Sigmoid colon (tissue), 6 donors: ENCODE measurements at regions not wholly inside any gene's neighbourhood (a gene's known extent, or its start where the extent isn't known, plus 50 kb on each side); places are given as distances from the start of the nearest gene placed in this dataset.

Experiments
- DNase-seq: peaks from one replicate; pipeline ENCODE4 v3.0.0-alpha.2; 2019
- H3K27ac ChIP-seq, 4 donors: fragments of 200-600 bp; sonication (generic); one replicate each; pipeline ENCODE4 v1.5.1; 2016 to 2019; ENCODE audit warnings: mild to moderate bottlenecking in 1 of 4
- H3K27me3 ChIP-seq, 3 donors: fragments of 200-600 bp; sonication (generic); one replicate each; pipeline ENCODE4 v1.5.1; 2019; ENCODE audit warnings: mild to moderate bottlenecking in 1 of 3
- H3K36me3 ChIP-seq, 4 donors: fragments of 200-600 bp; sonication (generic); one replicate each; pipeline ENCODE4 v1.5.1; 2016 to 2019
- H3K4me1 ChIP-seq, 4 donors: fragments of 200-600 bp; sonication (generic); one replicate each; pipeline ENCODE4 v1.5.1; 2017 to 2019
- H3K4me3 ChIP-seq, 4 donors: fragments of 200-600 bp; sonication (generic); one replicate each; pipeline ENCODE4 v1.5.1; 2017 to 2019; ENCODE audit warnings: mild to moderate bottlenecking in 2 of 4, moderate library complexity in 1 of 4
- H3K9me3 ChIP-seq, 4 donors: fragments of 200-600 bp in 3 of 4; sonication (generic) in 3 of 4; one replicate each; pipeline versions ENCODE4 v1.5.1 to v1.6.1; 2013 to 2019
- EP300 ChIP-seq, 4 donors: sonication (generic); formaldehyde crosslinking; IDR thresholded peaks; one replicate each; pipeline ENCODE4 v1.6.1; 2017; ENCODE audit warnings: antibody characterized with exemption in 4 of 4
- POLR2A ChIP-seq, 2 donors: fragments of 450-650 bp; IDR thresholded peaks; one replicate each; pipeline ENCODE4 v1.6.1; 2016; ENCODE audit warnings: antibody characterized with exemption in 2 of 2, mild to moderate bottlenecking in 2 of 2, moderate library complexity in 2 of 2
- POLR2AphosphoS5 ChIP-seq, 4 donors: sonication (generic); formaldehyde crosslinking; IDR thresholded peaks; one replicate each; pipeline ENCODE4 v1.6.1; 2017; ENCODE audit warnings: antibody characterized with exemption in 4 of 4
- WGBS, 2 donors: extraction: QIAGEN DNeasy Blood & Tissue Kit; methylation state at CpG; one replicate each; pipeline ENCODE4 v1.1.7; 2013; 5-methylcytosine and 5-hydroxymethylcytosine counted together
- intact Hi-C: fragments of 100-400 bp; cut with DNase I; formaldehyde crosslinking; loops from one replicate; pipeline ENCODE4 v1.15.1; 2023
- TF ChIP-seq, protein P1 (sequence below), 4 experiments: fragments of 450-650 bp in 3 of 4; fragments of 200-600 bp in 1 of 4; IDR thresholded peaks; one replicate each; pipeline ENCODE4 v1.5.1; 2016 to 2019; ENCODE audit warnings: antibody characterized with exemption in 4 of 4, mild to moderate bottlenecking in 3 of 4, moderate library complexity in 2 of 4
- donor health status: healthy with polysubstance abuse.
- donor health status: healthy.

DNA sequence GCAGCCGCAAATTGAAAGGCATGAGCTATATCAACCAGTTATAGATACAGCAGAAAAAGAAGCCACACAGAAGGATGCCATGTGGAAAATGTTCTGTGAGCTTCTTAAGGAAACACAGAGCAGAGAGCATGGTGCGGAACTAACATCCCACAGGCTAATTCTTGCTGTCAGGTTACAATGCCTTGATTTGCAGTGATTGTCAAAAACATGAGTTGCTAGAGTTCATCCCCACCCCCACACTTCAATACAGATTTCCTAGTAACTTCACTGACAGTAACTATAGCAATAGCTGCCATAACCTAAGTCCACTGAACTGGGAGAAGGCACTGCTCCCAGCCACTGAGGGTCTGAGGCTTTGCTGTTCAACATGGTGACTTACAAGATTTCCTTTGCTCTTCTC lies 821.6 kb downstream of the SQOR start:
- WGBS, 2 donors = 94 to 95% methylated on average over 2 of the region's 2 CpGs
- intact Hi-C loops = no loop called here

DNA sequence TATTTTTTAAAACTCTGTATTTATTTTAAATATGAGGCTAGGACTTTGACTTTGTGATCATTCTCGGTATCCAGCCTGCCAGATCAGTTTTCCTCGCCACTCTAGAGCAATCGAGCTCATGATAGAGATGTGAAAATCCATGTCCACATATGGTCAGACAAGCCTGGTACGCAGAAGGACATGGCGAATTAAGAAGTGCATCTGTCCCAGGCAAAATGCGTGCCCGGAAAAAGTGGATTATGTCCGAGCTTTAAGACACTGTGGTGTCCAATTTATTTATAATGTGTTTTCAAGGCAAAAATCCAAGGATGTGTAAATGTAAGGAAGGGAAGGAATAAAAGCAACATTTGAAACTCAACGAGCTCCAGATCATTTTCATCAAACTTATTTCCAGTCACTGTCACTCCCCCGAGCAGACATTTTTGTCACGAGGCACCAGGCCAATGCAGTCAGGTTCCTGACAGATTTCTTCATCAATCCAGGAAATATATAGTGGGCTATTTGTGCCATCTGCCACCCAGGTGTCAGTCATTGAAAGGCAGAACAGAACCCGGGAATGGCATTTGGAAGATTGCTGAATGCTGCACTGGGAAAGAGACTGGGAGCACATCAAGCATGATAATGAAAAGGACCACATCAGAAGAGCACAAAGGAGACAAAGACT lies 825.7 kb downstream of the SQOR start:
- Histone ChIP-seq H3K4me1 (no peaks in the 10 kb centered on the region), H3K9me3 (no peaks in the 10 kb centered on the region), H3K36me3 (no peaks in the 10 kb centered on the region), H3K27ac (no peak overlapping the region), H3K4me3 (no peak overlapping the region), H3K27me3 (no peaks in the 10 kb centered on the region)
- intact Hi-C loops = no loop called here
- no peak for DNase-seq
- TF ChIP-seq POLR2A (IDR thresholded peaks at IDR 0.05) = no peak
- TF ChIP-seq POLR2AphosphoS5 (IDR thresholded peaks at IDR 0.05) = no peak
- TF ChIP-seq, protein P1, sequence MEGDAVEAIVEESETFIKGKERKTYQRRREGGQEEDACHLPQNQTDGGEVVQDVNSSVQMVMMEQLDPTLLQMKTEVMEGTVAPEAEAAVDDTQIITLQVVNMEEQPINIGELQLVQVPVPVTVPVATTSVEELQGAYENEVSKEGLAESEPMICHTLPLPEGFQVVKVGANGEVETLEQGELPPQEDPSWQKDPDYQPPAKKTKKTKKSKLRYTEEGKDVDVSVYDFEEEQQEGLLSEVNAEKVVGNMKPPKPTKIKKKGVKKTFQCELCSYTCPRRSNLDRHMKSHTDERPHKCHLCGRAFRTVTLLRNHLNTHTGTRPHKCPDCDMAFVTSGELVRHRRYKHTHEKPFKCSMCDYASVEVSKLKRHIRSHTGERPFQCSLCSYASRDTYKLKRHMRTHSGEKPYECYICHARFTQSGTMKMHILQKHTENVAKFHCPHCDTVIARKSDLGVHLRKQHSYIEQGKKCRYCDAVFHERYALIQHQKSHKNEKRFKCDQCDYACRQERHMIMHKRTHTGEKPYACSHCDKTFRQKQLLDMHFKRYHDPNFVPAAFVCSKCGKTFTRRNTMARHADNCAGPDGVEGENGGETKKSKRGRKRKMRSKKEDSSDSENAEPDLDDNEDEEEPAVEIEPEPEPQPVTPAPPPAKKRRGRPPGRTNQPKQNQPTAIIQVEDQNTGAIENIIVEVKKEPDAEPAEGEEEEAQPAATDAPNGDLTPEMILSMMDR (IDR thresholded peaks at IDR 0.05) = no peak
- TF ChIP-seq EP300 (IDR thresholded peaks at IDR 0.05) = no peak
- 84 to 88% methylated on average over 12 of the region's 12 CpGs for WGBS, 2 donors

More for the DNA sequence above, 821.6 kb downstream of the SQOR start:
- H3K27me3 ChIP-seq = no peaks in the 10 kb centered on the region
- no peaks in the 10 kb centered on the region for H3K4me1 ChIP-seq
- H3K36me3 ChIP-seq = no peaks in the 10 kb centered on the region
- H3K9me3 ChIP-seq = no peaks in the 10 kb centered on the region
- no peak for DNase-seq
- TF ChIP-seq POLR2A (IDR thresholded peaks at IDR 0.05) (no peak), POLR2AphosphoS5 (IDR thresholded peaks at IDR 0.05) (no peak), EP300 (IDR thresholded peaks at IDR 0.05) (no peak)
- TF ChIP-seq, protein P1 (IDR thresholded peaks at IDR 0.05) = no peak
- no peak overlapping the region for H3K4me3 ChIP-seq
- no peak overlapping the region for H3K27ac ChIP-seq

DNA sequence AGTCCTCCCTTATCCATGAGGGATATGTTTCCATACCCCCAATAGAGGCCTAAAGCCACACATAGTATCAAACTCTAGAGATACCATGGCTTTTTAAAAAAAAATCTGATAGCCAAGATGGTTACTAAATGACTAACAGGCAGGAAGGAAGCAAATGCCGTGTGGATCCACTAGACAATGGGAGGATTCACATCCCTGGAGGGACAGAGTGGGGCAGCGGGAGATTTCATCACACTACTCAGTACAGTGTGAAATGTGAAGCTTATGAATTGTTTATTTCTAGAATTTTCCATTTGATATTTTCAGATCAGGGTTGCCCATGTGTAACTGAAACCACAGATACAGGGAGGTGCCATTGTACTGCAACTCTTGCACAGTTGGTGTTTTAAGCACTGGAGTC lies 826.6 kb downstream of the SQOR start:
- Histone ChIP-seq H3K36me3 (no peaks in the 10 kb centered on the region), H3K27ac (no peak overlapping the region), H3K9me3 (no peaks in the 10 kb centered on the region), H3K4me1 (no peaks in the 10 kb centered on the region), H3K4me3 (no peak overlapping the region), H3K27me3 (no peaks in the 10 kb centered on the region)
- no peak for TF ChIP-seq POLR2AphosphoS5 (IDR thresholded peaks at IDR 0.05)
- TF ChIP-seq, protein P1 (IDR thresholded peaks at IDR 0.05) = no peak
- 83 to 93% methylated on average over 2 of the region's 2 CpGs for WGBS, 2 donors
- intact Hi-C loops = no loop called here
- no peak for DNase-seq

DNA sequence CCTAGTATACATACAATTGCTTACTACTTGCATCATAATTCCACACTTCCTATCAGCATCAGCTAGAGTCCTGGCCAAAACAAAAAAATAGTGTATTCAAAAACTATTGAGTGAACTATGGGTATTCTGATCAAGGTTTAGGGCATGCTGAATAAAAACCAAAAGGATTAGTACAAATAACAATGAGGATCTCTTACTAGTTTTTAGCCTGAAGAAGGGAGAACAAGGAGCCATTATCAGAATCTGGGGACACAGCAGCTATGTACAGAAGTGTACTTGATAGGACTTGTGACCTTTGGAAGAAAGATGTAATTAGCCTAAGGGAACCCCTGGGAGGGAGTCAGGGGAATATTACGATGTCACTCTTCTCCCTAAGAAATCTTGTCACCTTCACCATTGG lies 832.2 kb downstream of the SQOR start:
- H3K27me3 ChIP-seq = no peaks in the 10 kb centered on the region
- no peaks in the 10 kb centered on the region for H3K4me1 ChIP-seq
- DNase-seq = no peak
- H3K36me3 ChIP-seq = no peaks in the 10 kb centered on the region
- 87 to 98% methylated on average over 1 of the region's 1 CpG for WGBS, 2 donors
- H3K4me3 ChIP-seq = no peak overlapping the region
- H3K9me3 ChIP-seq = no peaks in the 10 kb centered on the region
- TF ChIP-seq POLR2A (IDR thresholded peaks at IDR 0.05) (no peak), POLR2AphosphoS5 (IDR thresholded peaks at IDR 0.05) (no peak), EP300 (IDR thresholded peaks at IDR 0.05) (no peak)
- TF ChIP-seq, protein P1 (IDR thresholded peaks at IDR 0.05) = no peak
- intact Hi-C loops = no loop called here
- H3K27ac ChIP-seq = no peak overlapping the region

DNA sequence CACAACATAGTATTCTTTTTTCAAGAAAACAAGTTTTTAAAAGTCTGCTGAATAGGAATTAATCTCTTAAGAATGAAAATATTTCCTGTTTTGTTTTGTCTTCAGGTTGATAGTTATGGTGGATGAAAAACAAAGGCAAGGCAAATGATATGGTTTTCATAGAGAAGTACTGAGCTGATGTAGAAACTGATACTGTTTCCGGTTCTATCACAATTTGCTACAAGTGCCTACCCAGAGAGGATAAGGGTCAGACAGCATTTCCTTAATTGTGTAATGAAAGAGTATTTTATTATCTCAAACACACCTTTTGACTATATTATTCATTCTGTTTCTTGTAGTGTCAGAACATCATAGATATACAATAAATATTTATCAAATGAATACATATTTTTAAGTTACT lies 836.3 kb downstream of the SQOR start:
- 84 to 85% methylated on average over 1 of the region's 1 CpG for WGBS, 2 donors
- H3K4me3 ChIP-seq = no peak overlapping the region
- TF ChIP-seq, protein P1 (IDR thresholded peaks at IDR 0.05) = no peak
- TF ChIP-seq EP300 (IDR thresholded peaks at IDR 0.05) (no peak), POLR2AphosphoS5 (IDR thresholded peaks at IDR 0.05) (no peak), POLR2A (IDR thresholded peaks at IDR 0.05) (no peak)
- no peaks in the 10 kb centered on the region for H3K36me3 ChIP-seq
- H3K27ac ChIP-seq = no peak overlapping the region
- H3K9me3 ChIP-seq = peaks cover 0 to 2% (median 0%) of the 10 kb centered on the region in 4 donors
- no peak for DNase-seq
- no peaks in the 10 kb centered on the region for H3K27me3 ChIP-seq
- H3K4me1 ChIP-seq = no peaks in the 10 kb centered on the region
- intact Hi-C loops = no loop called here
